Right ventricle myocardium inferior (tissue), 1 donor: ENCODE measurements at regions not wholly inside any gene's neighbourhood (a gene's known extent, or its start where the extent isn't known, plus 50 kb on each side); places are given as distances from the start of the nearest gene placed in this dataset.
"Not testable (repeated sequence)": the region's sequence is repeated elsewhere in the genome, so short reads cannot be mapped to it uniquely, and the experiment has no call there.

Experiments
- ATAC-seq: fragments of 200-7000 bp; cut with Tn5 transposase; one replicate; pipeline ENCODE4 v1.9.1; 2020; ENCODE audit warnings: mild to moderate bottlenecking, moderate library complexity
- DNase-seq: peaks from one replicate; pipeline ENCODE4 v3.0.0; 2021; ENCODE audit errors: missing footprints
- intact Hi-C: fragments of 100-400 bp; cut with DNase I; formaldehyde crosslinking; loops from one replicate; pipeline ENCODE4 v1.11.0; 2022
- donor health status: DM: no; HTN: yes; CAD: no; lungs with severe emphysema.

DNA sequence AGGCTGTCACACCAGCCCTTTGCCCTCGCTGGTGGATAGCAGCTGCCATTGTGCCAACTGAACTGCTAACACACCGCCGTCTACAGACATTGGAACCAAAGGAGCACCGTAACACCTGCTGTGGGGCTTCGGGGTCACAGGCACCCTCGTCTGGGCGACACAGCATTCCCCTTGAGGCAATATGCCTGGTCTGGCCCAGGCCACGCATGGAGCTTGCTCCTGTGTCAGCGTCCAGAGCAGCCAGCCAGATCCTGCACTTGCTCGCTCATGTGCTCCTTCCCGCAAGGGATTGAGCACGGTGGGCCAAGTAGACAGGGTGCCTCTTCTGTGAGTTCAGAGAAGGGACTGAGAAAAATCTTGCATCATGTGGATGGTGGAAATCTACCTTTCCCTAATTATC, 314.6 kb upstream of the PLD5 start:
- DNase-seq (peak; percentile 34), ATAC-seq (no peak)
- intact Hi-C loops: no loop called here

- no peak for DNase-seq
- intact Hi-C loops: no loop called here
- no peak for ATAC-seq
Measured at GRCh38 chr1:242836423-242836822, 311.9 kb upstream of the PLD5 start.

- intact Hi-C loops: no loop called here
- DNase-seq (no peak), ATAC-seq (no peak)
Measured at GRCh38 chr1:242828828-242829227, 304.3 kb upstream of the PLD5 start.

GRCh38 chr1:242828199-242828598, 303.7 kb upstream of the PLD5 start:
- DNase-seq (no peak), ATAC-seq (no peak)
- intact Hi-C loops: no loop called here

GRCh38 chr1:242827538-242827937, 303.0 kb upstream of the PLD5 start:
- ATAC-seq: no peak
- intact Hi-C loops: no loop called here
- DNase-seq: no peak

- ATAC-seq: no peak
- intact Hi-C loops: no loop called here
- DNase-seq: no peak
Measured at GRCh38 chr1:242826701-242827336, 302.3 kb upstream of the PLD5 start.

DNA sequence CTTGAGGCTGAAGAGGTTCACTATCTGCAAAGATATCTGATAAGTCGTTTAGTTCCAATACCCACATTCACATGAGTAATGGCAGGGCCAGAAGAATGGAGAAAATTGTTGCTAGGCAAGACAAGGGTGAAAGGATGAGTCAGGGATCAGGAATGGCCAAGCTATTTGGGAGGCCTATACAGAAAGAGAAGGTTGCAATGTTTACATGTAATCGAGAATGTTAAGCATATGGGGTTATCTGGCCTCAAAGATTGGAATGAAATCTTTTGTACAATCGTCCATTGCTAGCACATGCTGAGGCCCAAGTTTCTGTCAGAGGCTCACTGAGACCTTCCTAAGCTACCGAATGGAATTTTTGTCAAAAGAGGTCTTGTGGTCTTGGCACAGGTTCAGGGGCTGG, 299.9 kb upstream of the PLD5 start:
- ATAC-seq (no peak), DNase-seq (no peak)
- intact Hi-C loops: no loop called here

- intact Hi-C loops: no loop called here
- ATAC-seq: no peak
Measured at GRCh38 chr1:242813490-242814091, 289.1 kb upstream of the PLD5 start.

DNA sequence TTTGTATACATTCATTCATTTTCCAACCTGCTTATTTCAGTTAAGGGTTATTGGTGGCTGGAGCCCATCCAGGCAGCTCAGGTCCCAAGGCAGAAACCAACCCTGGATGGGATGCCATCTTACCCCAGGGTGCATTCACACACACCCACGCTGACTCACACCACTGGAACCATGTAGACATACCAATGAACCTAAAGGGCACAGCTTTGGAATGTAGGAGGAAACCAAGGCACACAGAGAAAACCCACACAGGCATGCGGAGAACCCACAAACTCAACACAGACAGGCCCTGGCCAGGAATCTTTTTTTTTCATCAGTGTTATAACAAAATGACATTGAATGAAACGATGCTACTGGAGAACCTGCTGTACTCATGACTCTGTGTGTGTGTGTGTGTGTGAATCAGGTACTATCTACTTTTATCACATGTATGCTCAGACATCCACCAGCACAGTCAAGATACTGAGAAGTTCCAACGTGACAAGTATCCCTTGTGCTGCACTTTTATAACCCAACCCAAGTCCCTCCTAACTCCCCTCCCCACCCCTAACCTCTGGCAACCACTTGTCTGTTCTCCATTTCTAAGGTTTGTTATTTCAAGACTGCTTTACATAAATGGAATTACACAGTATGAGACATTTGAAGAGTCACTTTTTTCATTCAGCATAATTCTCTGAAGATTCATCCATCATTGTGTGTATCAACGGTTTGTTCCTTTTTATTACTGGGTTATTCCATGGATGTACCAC, 286.8 kb upstream of the PLD5 start:
- ATAC-seq (no peak), DNase-seq (no peak)
- intact Hi-C loops: no loop called here

More at GRCh38 chr1:242813490-242814091, 289.1 kb upstream of the PLD5 start:
- no peak for DNase-seq

- no peak for ATAC-seq
- intact Hi-C loops: no loop called here
Measured at GRCh38 chr1:242806324-242806723, 281.8 kb upstream of the PLD5 start.

DNA sequence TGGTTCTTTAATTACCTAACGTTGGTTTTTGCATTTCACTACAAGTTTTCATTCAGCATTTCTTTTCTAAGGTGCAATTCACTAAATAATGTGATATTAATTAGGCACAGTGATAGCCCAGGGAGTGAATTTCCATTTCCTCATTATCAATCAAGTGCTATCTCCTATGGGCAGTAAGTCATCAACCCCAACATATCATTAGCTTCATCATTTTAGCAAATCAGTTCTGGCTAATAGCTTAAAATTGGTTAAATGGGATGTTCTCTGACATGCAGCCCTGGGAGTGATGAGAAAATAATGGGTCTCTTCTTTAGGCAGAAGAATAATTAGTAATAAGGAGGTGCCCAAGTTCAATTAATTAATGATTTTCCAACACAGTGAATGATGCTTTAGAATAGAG, 280.9 kb upstream of the PLD5 start:
- intact Hi-C loops, DNase-seq, ATAC-seq: not testable (repeated sequence)

More at GRCh38 chr1:242806324-242806723, 281.8 kb upstream of the PLD5 start:
- no peak for DNase-seq

DNA sequence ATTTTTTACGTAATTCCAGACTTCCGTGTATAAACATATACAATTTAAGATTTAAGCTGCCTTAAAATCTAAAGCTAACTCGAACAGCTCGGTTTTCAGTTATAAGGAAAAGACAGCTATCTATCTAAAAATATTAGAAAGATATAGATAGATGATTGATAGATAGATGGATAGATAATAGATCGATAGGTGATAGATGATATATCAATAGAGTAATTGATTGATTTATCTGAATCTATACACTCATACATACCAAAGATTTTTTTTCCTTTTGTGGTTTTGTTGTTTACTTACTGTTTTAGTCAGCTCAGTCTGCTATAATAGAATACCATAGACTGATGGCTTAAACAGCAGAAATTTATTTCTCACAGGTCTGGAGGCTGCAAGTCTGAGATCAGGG, 278.5 kb upstream of the PLD5 start:
- intact Hi-C loops: no loop called here
- DNase-seq (no peak), ATAC-seq (no peak)

DNA sequence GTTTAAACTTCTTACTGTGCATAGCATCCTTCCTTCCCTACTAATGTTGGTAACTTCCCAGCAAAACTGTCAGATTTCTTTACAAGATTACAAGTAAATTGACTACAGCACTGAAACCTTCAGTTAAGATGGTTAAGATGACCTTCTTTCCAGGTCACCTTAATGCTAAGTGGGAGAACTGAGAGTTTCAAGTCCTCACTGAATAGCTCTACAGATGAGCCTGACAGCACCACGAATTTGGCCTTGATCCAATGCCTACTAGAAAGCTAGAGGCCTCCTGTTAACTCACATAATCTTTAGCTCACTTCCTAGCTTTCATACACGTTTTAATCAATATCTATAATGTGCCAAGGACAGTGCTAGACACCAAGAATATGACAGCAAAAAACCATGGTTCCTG, 276.0 kb upstream of the PLD5 start:
- no peak for ATAC-seq
- intact Hi-C loops: no loop called here

DNA sequence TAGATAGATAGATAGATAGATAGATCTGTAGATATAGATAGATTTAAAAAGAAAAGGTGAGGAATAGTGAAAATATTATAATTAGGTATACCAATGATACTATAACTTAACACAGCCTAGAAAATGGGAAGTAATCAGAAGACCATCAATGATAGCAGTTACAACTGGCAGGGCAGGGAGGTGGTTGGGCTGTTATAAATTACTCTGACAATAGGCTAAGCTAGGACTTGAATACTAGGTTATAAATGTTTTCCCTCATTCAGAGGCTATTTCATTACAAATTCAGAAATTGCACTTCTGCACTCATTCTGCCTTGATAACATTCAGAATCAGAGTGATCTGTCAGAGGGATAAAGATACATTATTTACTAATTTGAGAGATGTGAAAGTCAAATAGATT, 273.4 kb upstream of the PLD5 start:
- ATAC-seq (no peak), DNase-seq (no peak)
- intact Hi-C loops: loop anchor here (10.0 kb wide), 1 partner anchor 333 kb away; no protein-coding TSS in a partner anchor

More for the DNA sequence above, 276.0 kb upstream of the PLD5 start:
- DNase-seq: no peak

GRCh38 chr1:242788771-242789170, 264.3 kb upstream of the PLD5 start:
- ATAC-seq (no peak), DNase-seq (no peak)
- intact Hi-C loops: loop anchor here (1.0 kb wide), 1 partner anchor 15 kb away; no protein-coding TSS in a partner anchor

DNA sequence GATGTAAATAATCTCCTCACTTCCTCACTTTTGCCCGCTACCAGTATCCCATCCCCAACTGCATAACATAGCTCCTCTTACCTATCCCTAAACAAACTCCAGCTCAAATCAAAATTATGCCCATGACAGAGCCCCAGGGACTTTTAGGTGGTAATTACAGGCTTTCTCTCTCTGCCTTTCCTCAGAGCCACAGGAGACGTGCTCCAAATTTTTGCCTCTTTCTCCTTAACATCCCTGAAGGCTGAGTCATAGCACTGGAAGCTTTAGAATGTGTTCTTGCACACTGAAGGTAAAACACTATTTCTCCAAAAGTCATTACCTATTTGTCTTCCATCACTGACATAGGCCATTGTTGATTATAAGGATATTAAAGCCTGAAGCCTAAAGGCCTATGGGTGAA, 263.5 kb upstream of the PLD5 start:
- ATAC-seq: no peak

GRCh38 chr1:242784807-242785206, 260.3 kb upstream of the PLD5 start:
- no peak for ATAC-seq
- DNase-seq: no peak
- intact Hi-C loops: no loop called here

More for the DNA sequence above, 263.5 kb upstream of the PLD5 start:
- intact Hi-C loops: loop anchor here (1.0 kb wide), 1 partner anchor 15 kb away; no protein-coding TSS in a partner anchor
- DNase-seq: no peak

GRCh38 chr1:242784084-242784483, 259.6 kb upstream of the PLD5 start:
- ATAC-seq (no peak), DNase-seq (no peak)
- intact Hi-C loops: no loop called here

DNA sequence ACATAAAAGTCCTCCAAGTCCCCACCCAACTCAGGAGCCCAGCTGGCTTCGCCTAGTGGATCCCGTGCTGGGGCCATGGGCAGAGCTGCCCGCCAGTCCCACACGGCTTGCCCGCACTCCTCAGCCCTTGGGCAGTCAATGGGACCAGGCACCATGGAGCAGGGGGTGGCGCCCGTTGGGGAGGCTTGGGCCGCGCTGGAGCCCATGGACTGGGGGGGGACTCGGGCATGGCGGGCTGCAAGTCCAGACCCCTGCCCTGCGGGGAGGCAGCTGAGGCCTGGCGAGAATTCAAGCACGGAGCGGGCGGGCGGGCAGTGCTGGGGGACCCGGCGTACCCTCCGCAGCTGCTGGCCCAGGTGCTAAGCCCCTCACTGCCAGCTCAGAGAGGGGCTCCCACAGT, 249.8 kb upstream of the PLD5 start:
- no peak for ATAC-seq
- DNase-seq: no peak
- intact Hi-C loops: no loop called here

- no peak for ATAC-seq
- DNase-seq: no peak
Measured at GRCh38 chr1:242770366-242770765, 245.9 kb upstream of the PLD5 start.

More at GRCh38 chr1:242770366-242770765, 245.9 kb upstream of the PLD5 start:
- intact Hi-C loops: no loop called here
